H9 (cell line): ENCODE measurements at regions not wholly inside any gene's neighbourhood (a gene's known extent, or its start where the extent isn't known, plus 50 kb on each side); places are given as distances from the start of the nearest gene placed in this dataset.

Experiments
- DNase-seq: peaks from one replicate; pipeline ENCODE4 v3.0.0-alpha.2; 2017
- H2AFZ ChIP-seq: one replicate; pipeline ENCODE4 v1.6.1; 2013; ENCODE audit warnings: mild to moderate bottlenecking, low read length, control low read depth, moderate library complexity
- H2AK5ac ChIP-seq: 2 replicates; pipeline ENCODE4 v1.6.1; 2013; ENCODE audit warnings: low read length, control low read depth, mixed read lengths; ENCODE audit not compliant: insufficient read length
- H2BK120ac ChIP-seq: one replicate; pipeline ENCODE4 v1.6.1; 2013; ENCODE audit warnings: low read depth, mild to moderate bottlenecking, low read length, control low read depth, inconsistent platforms; ENCODE audit not compliant: poor library complexity, severe bottlenecking
- H2BK12ac ChIP-seq: 2 replicates; pipeline ENCODE4 v1.6.1; 2013; ENCODE audit warnings: low read length, control low read depth, mixed read lengths, low read depth; ENCODE audit not compliant: insufficient read length
- H2BK15ac ChIP-seq: 2 replicates; pipeline ENCODE4 v1.6.1; 2013; ENCODE audit warnings: low read depth, low read length, control low read depth
- H2BK20ac ChIP-seq: one replicate; pipeline ENCODE4 v1.6.1; 2013; ENCODE audit warnings: low read depth, mild to moderate bottlenecking, low read length, control low read depth, inconsistent platforms; ENCODE audit not compliant: poor library complexity, severe bottlenecking
- H2BK5ac ChIP-seq: 2 replicates; pipeline ENCODE4 v1.6.1; 2013; ENCODE audit warnings: low read length, control low read depth, mixed read lengths; ENCODE audit not compliant: insufficient read length
- H3K14ac ChIP-seq: 2 replicates; pipeline ENCODE4 v1.6.1; 2013; ENCODE audit warnings: low read length, control low read depth; ENCODE audit not compliant: insufficient read depth
- H3K18ac ChIP-seq: 2 replicates; pipeline ENCODE4 v1.6.1; 2013; ENCODE audit warnings: low read depth, mild to moderate bottlenecking, mixed read lengths, low read length, control low read depth; ENCODE audit not compliant: insufficient read length
- H3K23ac ChIP-seq: 2 replicates; pipeline ENCODE4 v1.6.1; 2013; ENCODE audit warnings: low read length, control low read depth, mixed read lengths, low read depth; ENCODE audit not compliant: insufficient read length
- H3K23me2 ChIP-seq: 2 replicates; pipeline ENCODE4 v1.6.1; 2013; ENCODE audit warnings: low read depth, mild to moderate bottlenecking, mixed read lengths, low read length, control low read depth; ENCODE audit not compliant: insufficient read length, poor library complexity, severe bottlenecking
- H3K27ac ChIP-seq: 2 replicates; pipeline ENCODE4 v1.5.1; 2013; ENCODE audit warnings: low read length, control low read depth, mixed read lengths, low read depth; ENCODE audit not compliant: insufficient read length
- H3K27me3 ChIP-seq: 2 replicates; pipeline ENCODE4 v1.6.1; 2013; ENCODE audit warnings: low read length, control low read depth, inconsistent platforms; ENCODE audit not compliant: insufficient read depth
- H3K4ac ChIP-seq: 2 replicates; pipeline ENCODE4 v1.6.1; 2013; ENCODE audit warnings: low read depth, mild to moderate bottlenecking, control low read depth, inconsistent platforms, low read length, moderate library complexity
- H3K4me1 ChIP-seq: 2 replicates; pipeline ENCODE4 v1.6.1; 2013; ENCODE audit warnings: low read length, control low read depth, inconsistent platforms; ENCODE audit not compliant: insufficient read depth
- H3K4me2 ChIP-seq: 2 replicates; pipeline ENCODE4 v1.6.1; 2013; ENCODE audit warnings: low read length, control low read depth, mixed read lengths; ENCODE audit not compliant: insufficient read length, insufficient read depth
- H3K56ac ChIP-seq: 2 replicates; pipeline ENCODE4 v1.6.1; 2013; ENCODE audit warnings: low read depth, mild to moderate bottlenecking, mixed read lengths, low read length, control low read depth; ENCODE audit not compliant: insufficient read length
- H3K79me1 ChIP-seq: 2 replicates; pipeline ENCODE4 v1.6.1; 2013; ENCODE audit warnings: low read depth, mild to moderate bottlenecking, moderate library complexity, low read length, control low read depth, inconsistent platforms; ENCODE audit not compliant: insufficient read depth, poor library complexity, severe bottlenecking
- H3K79me2 ChIP-seq: 2 replicates; pipeline ENCODE4 v1.6.1; 2013; ENCODE audit warnings: low read length, control low read depth, inconsistent platforms; ENCODE audit not compliant: insufficient read depth
- H3K9ac ChIP-seq: 2 replicates; pipeline ENCODE4 v1.6.1; 2013; ENCODE audit warnings: low read length, control low read depth, mixed read lengths; ENCODE audit not compliant: insufficient read length; ENCODE audit errors: extremely low read depth
- H3K9me3 ChIP-seq: one replicate; pipeline ENCODE4 v1.6.1; 2013; ENCODE audit warnings: low read depth, low read length, inconsistent platforms; ENCODE audit not compliant: control insufficient read depth
- H3T11ph ChIP-seq: one replicate; pipeline ENCODE4 v1.6.1; 2013; ENCODE audit warnings: mild to moderate bottlenecking, low read length, control low read depth, inconsistent platforms
- H4K20me1 ChIP-seq: one replicate; pipeline ENCODE4 v1.6.1; 2013; ENCODE audit not compliant: control insufficient read depth, insufficient read length, insufficient read depth
- H4K5ac ChIP-seq: 2 replicates; pipeline ENCODE4 v1.6.1; 2013; ENCODE audit warnings: low read depth, mild to moderate bottlenecking, mixed read lengths, low read length, control low read depth; ENCODE audit not compliant: insufficient read length
- H4K8ac ChIP-seq: replicated peaks from 2 replicates; pipeline ENCODE4 v1.6.1; 2013; ENCODE audit warnings: low read length, control low read depth, mixed read lengths, low read depth; ENCODE audit not compliant: insufficient read length
- H4K91ac ChIP-seq: 2 replicates; pipeline ENCODE4 v1.6.1; 2013; ENCODE audit warnings: low read depth, mild to moderate bottlenecking, moderate library complexity, mixed read lengths, low read length, control low read depth; ENCODE audit not compliant: insufficient read length
- H3K27ac Mint-ChIP-seq, 3 experiments: 2 replicates in 2 of 3; 3 replicates in 1 of 3; pipeline ENCODE4 v1.8.0; 2020 to 2021; ENCODE audit warnings: mixed read lengths in 3 of 3, mild to moderate bottlenecking in 1 of 3, moderate library complexity in 1 of 3
- H3K27me3 Mint-ChIP-seq: 2 replicates; pipeline ENCODE4 v1.8.0; 2021; ENCODE audit warnings: low read depth, mild to moderate bottlenecking, moderate library complexity, mixed read lengths
- H3K36me3 Mint-ChIP-seq, 3 experiments: 2 replicates in 2 of 3; 3 replicates in 1 of 3; pipeline ENCODE4 v1.8.0; 2020 to 2021; ENCODE audit warnings: low read depth in 3 of 3, mixed read lengths in 3 of 3; ENCODE audit not compliant: insufficient read depth in 1 of 3
- H3K4me1 Mint-ChIP-seq, 2 experiments: 2 replicates each; pipeline ENCODE4 v1.8.0; 2020; ENCODE audit warnings: mixed read lengths in 2 of 2
- H3K4me3 Mint-ChIP-seq, 2 experiments: 2 replicates in 1 of 2; 3 replicates in 1 of 2; pipeline ENCODE4 v1.8.0; 2020 to 2021; ENCODE audit warnings: mild to moderate bottlenecking in 2 of 2, mixed read lengths in 2 of 2, moderate library complexity in 1 of 2
- H3K9me3 Mint-ChIP-seq, 2 experiments: 2 replicates in 1 of 2; 3 replicates in 1 of 2; pipeline ENCODE4 v1.8.0; 2020; ENCODE audit warnings: mild to moderate bottlenecking in 2 of 2, mixed read lengths in 2 of 2, moderate library complexity in 1 of 2
- WGBS: extraction: QIAGEN DNeasy Blood & Tissue Kit; methylation state at CpG from one replicate; pipeline ENCODE4 v1.1.7; 2013; ENCODE audit warnings: missing lambda C conversion rate, low lambda C conversion rate, mixed read lengths; ENCODE audit not compliant: insufficient read length; ENCODE audit errors: extremely low coverage; 5-methylcytosine and 5-hydroxymethylcytosine counted together
- TF ChIP-seq, protein P1 (sequence below): fragments of 200-600 bp; sonication (generic); conservative IDR thresholded peaks from 3 replicates; pipeline ENCODE4 v1.8.0; 2021; ENCODE audit warnings: antibody characterized with exemption, mild to moderate bottlenecking

DNA sequence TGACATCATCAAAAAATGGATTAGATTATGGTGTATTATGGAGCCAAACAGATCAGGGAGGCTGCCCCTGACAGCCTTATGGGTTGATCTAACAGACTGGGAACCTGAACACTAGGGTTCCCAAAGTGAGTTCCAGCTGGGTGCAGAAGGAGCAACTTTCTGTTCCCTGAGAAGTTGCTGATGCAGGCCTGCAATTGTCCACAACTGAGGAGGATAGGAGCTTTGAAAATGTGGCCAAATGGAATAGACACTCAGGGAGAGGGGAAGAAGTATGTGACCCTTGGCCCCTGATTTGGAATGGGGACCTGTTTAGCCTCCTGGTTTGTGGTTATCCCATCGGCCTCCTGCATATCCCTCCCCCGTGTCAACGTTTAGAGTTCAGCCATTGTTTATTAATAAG, 262.2 kb upstream of the SKOR2 start:
- H4K91ac ChIP-seq = no peak overlapping the region
- no peak overlapping the region for H3T11ph ChIP-seq
- no peaks in the 10 kb centered on the region for H3K9me3 ChIP-seq
- H4K8ac ChIP-seq = no peak overlapping the region
- H3K14ac ChIP-seq = no peak overlapping the region
- Mint-ChIP-seq H3K4me1 (peaks cover 5 to 6% of the 10 kb centered on the region in 2 experiments), H3K9me3 (peaks cover 2 to 5% of the 10 kb centered on the region in 2 experiments; a peak in 3 of 5 replicates), H3K27ac (no peak overlapping the region), H3K4me3 (no peak overlapping the region), H3K27me3 (no peaks in the 10 kb centered on the region), H3K36me3 (no peaks in the 10 kb centered on the region; a peak in 1 of 7 replicates)
- WGBS = no CpG with 5 or more reads among the region's 3 CpGs
- H3K4me2 ChIP-seq = no peak overlapping the region
- no peaks in the 10 kb centered on the region for H3K27me3 ChIP-seq
- no peak overlapping the region for H3K18ac ChIP-seq
- H2BK15ac ChIP-seq = no peak overlapping the region
- no peak overlapping the region for H2BK5ac ChIP-seq
- H3K4me1 ChIP-seq = peaks cover under 1% of the 10 kb centered on the region; the same call in 1 of the 2 replicates
- H3K4ac ChIP-seq = no peak overlapping the region
- no peak overlapping the region for H2BK120ac ChIP-seq
- H2BK20ac ChIP-seq = no peak overlapping the region
- H2BK12ac ChIP-seq = no peak overlapping the region
- no peak overlapping the region for H2AFZ ChIP-seq
- H4K5ac ChIP-seq = no peak overlapping the region
- H3K79me2 ChIP-seq = no peaks in the 10 kb centered on the region
- TF ChIP-seq, protein P1, sequence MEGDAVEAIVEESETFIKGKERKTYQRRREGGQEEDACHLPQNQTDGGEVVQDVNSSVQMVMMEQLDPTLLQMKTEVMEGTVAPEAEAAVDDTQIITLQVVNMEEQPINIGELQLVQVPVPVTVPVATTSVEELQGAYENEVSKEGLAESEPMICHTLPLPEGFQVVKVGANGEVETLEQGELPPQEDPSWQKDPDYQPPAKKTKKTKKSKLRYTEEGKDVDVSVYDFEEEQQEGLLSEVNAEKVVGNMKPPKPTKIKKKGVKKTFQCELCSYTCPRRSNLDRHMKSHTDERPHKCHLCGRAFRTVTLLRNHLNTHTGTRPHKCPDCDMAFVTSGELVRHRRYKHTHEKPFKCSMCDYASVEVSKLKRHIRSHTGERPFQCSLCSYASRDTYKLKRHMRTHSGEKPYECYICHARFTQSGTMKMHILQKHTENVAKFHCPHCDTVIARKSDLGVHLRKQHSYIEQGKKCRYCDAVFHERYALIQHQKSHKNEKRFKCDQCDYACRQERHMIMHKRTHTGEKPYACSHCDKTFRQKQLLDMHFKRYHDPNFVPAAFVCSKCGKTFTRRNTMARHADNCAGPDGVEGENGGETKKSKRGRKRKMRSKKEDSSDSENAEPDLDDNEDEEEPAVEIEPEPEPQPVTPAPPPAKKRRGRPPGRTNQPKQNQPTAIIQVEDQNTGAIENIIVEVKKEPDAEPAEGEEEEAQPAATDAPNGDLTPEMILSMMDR = no peak
- no peak overlapping the region for H3K23ac ChIP-seq
- H3K27ac ChIP-seq = no peak overlapping the region
- no peaks in the 10 kb centered on the region for H4K20me1 ChIP-seq
- DNase-seq = no peak
- H3K23me2 ChIP-seq = no peaks in the 10 kb centered on the region
- H3K9ac ChIP-seq = no peak overlapping the region
- H3K79me1 ChIP-seq = no peaks in the 10 kb centered on the region
- H2AK5ac ChIP-seq = no peak overlapping the region
- no peak overlapping the region for H3K56ac ChIP-seq
